Transverse colon (tissue), 3 donors: ENCODE measurements at regions not wholly inside any gene's neighbourhood (a gene's known extent, or its start where the extent isn't known, plus 50 kb on each side); places are given as distances from the start of the nearest gene placed in this dataset.

Experiments used
- CTCF ChIP-seq, 5 experiments: fragments of 200-600 bp in 3 of 5; fragments of 450-650 bp in 2 of 5; sonication (generic) in 3 of 5; IDR thresholded peaks; 1 replicate in 2 of 5; 2 replicates in 3 of 5; pipeline ENCODE4 v1.5.1; 2016 to 2017; ENCODE audit warnings: antibody characterized with exemption in 5 of 5, inconsistent platforms in 3 of 5, mild to moderate bottlenecking in 2 of 5, moderate library complexity in 1 of 5
- EP300 ChIP-seq: sonication (generic); formaldehyde crosslinking; IDR thresholded peaks from one replicate; pipeline ENCODE4 v1.6.1; 2017; ENCODE audit warnings: antibody characterized with exemption, low read depth
- POLR2A ChIP-seq: fragments of 450-650 bp; IDR thresholded peaks from one replicate; pipeline ENCODE4 v1.6.1; 2016; ENCODE audit warnings: antibody characterized with exemption, mild to moderate bottlenecking, moderate library complexity

- TF ChIP-seq CTCF (IDR thresholded peaks at IDR 0.05) (no peak), POLR2A (no peak), EP300 (no peak)
These were observed 567.7 kb downstream of the TLR4 start for GRCh38 chr9:118271936-118272335.
